PC-3 (cell line): ENCODE measurements at regions not wholly inside any gene's neighbourhood (a gene's known extent, or its start where the extent isn't known, plus 50 kb on each side); places are given as distances from the start of the nearest gene placed in this dataset.

ENCODE experiments used
- ATAC-seq: fragments of 200-7000 bp; cut with Tn5 transposase; 2 replicates; pipeline ENCODE4 v1.9.1; 2020; ENCODE audit warnings: mild to moderate bottlenecking, moderate library complexity
- BruUV-seq: library from RNA; stranded (reverse); fragments of 400-500 nt; replicated peaks from 2 replicates; lab custom pipeline; 2021; lab: Mats Ljungman, UMichigan
- CTCF ChIA-PET: fragments of 300-600 bp; sonication (Branson Sonifier 250); formaldehyde crosslinking; loops from one replicate; lab custom pipeline; 2022; ENCODE audit warnings: antibody characterized with exemption; lab: Charles Lee
- POLR2A ChIA-PET: fragments of 300-600 bp; sonication (Branson Sonifier 250); formaldehyde crosslinking; loops from one replicate; lab custom pipeline; 2022; ENCODE audit warnings: antibody characterized with exemption; ENCODE audit not compliant: unreplicated experiment; lab: Charles Lee
- DNase-seq: peaks from one replicate; pipeline ENCODE4 v3.0.0-alpha.2; 2015
- H2AFZ ChIP-seq: fragments of 300-600 bp; sonication (generic); 2 replicates; pipeline ENCODE4 v1.6.0; 2016; ENCODE audit warnings: antibody characterized with exemption, low read length
- H3F3A ChIP-seq: fragments of 300-600 bp; sonication (generic); one replicate; pipeline ENCODE4 v1.6.0; 2017; ENCODE audit warnings: antibody characterized with exemption, low read length, control low read depth, mild to moderate bottlenecking; ENCODE audit not compliant: unreplicated experiment
- H3K27ac ChIP-seq: fragments of 300-600 bp; sonication (generic); 2 replicates; pipeline ENCODE4 v1.5.1; 2016; ENCODE audit warnings: mild to moderate bottlenecking, low read length
- H3K27me3 ChIP-seq: fragments of 300-600 bp; sonication (generic); 2 replicates; pipeline ENCODE4 v1.6.1; 2016; ENCODE audit warnings: low read length, mixed read lengths
- H3K36me3 ChIP-seq: fragments of 300-600 bp; sonication (generic); 2 replicates; pipeline ENCODE4 v1.6.1; 2016; ENCODE audit warnings: low read depth, mixed run types, low read length, mixed read lengths
- H3K4me1 ChIP-seq: fragments of 300-600 bp; sonication (generic); 2 replicates; pipeline ENCODE4 v1.5.1; 2016; ENCODE audit warnings: low read length; ENCODE audit not compliant: insufficient read depth
- H3K4me2 ChIP-seq: fragments of 300-600 bp; sonication (generic); 2 replicates; pipeline ENCODE4 v1.6.0; 2016; ENCODE audit warnings: low read length
- H3K4me3 ChIP-seq: fragments of 300-600 bp; sonication (generic); 2 replicates; pipeline ENCODE4 v1.5.1; 2016; ENCODE audit warnings: mild to moderate bottlenecking, low read length, mixed read lengths
- H3K79me2 ChIP-seq: fragments of 300-600 bp; sonication (generic); 2 replicates; pipeline ENCODE4 v1.6.1; 2017; ENCODE audit warnings: low read length, mixed read lengths
- H3K9ac ChIP-seq: fragments of 300-600 bp; sonication (generic); 2 replicates; pipeline ENCODE4 v1.6.0; 2016; ENCODE audit warnings: mild to moderate bottlenecking, low read length
- H3K9me2 ChIP-seq: fragments of 300-600 bp; sonication (generic); replicated peaks from 2 replicates; pipeline ENCODE4 v1.6.1; 2016; ENCODE audit warnings: mixed run types, low read length, mixed read lengths
- H3K9me3 ChIP-seq: fragments of 300-600 bp; sonication (generic); 2 replicates; pipeline ENCODE4 v1.6.1; 2016; ENCODE audit warnings: low read length, mixed read lengths
- H4K20me1 ChIP-seq: fragments of 300-600 bp; sonication (generic); 2 replicates; pipeline ENCODE4 v1.6.1; 2016; ENCODE audit warnings: low read length, mixed read lengths
- EZH2 ChIP-seq: fragments of 300-600 bp; sonication (generic); IDR thresholded peaks from one replicate; pipeline ENCODE4 v1.6.1; 2017; ENCODE audit warnings: antibody characterized with exemption, mild to moderate bottlenecking, low read length; ENCODE audit not compliant: unreplicated experiment
- EZH2phosphoT487 ChIP-seq: fragments of 300-600 bp; sonication (generic); IDR thresholded peaks from 2 replicates; pipeline ENCODE4 v1.6.1; 2018; ENCODE audit warnings: mild to moderate bottlenecking, antibody characterized with exemption, low read length, borderline replicate concordance
- intact Hi-C: fragments of 100-400 bp; cut with micrococcal nuclease; formaldehyde crosslinking; loops from 2 replicates; pipeline ENCODE4 v1.9.0; 2023
- TF ChIP-seq, protein P1 (sequence below): fragments of 300-600 bp; sonication (generic); conservative IDR thresholded peaks from 2 replicates; pipeline ENCODE4 v1.5.1; 2017; ENCODE audit warnings: antibody characterized with exemption, low read depth, mild to moderate bottlenecking, low read length

DNA sequence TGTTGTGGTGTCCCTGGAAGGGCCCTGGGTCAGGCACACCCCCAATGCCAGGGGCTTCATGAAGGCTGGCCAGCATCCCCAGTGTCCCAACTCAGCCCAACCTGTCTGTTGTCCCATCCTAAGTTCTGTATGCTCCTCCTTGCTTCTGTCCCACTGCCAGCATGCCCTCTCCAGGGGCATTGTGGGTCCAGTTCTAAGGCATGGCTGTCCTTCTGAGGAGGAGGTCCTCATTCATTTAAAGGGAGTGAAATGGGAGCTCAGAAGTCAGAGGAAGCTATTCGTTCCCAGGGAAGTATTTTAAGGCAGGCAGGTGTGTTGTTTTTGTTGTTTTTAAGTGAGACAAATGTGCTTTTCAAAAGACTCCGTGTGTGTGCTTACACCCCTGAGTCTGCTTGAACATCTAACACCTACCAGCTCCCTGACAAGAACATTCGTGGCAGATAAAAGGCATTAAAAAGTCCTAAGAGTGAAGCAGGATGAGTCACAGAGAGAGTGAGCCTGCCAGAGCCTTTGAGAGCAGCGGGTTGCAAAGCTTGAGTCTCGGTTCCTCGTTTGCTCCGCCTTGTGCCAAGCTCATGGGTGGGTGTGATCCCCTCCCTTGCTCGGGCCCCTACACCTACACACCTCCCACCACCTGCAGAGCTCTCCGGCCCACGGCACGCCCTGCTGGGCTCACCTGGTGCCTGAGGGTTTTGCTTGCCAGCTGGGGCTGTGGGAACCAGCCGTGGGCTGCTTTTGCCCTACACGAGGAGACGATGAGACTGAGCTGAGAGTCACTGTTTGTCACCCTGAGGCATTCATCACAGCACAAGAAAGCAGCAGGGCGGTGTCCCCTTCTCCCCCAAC is 183.4 kb upstream of the TOPAZ1 start:
- H3K27ac ChIP-seq = peak overlapping the region; percentile 42; the same call in 1 of the 2 replicates
- no peaks in the 10 kb centered on the region for H3K79me2 ChIP-seq
- no peaks in the 10 kb centered on the region for H3K36me3 ChIP-seq
- peak overlapping the region; percentile 84 for H3K4me2 ChIP-seq
- H3F3A ChIP-seq = no peaks in the 10 kb centered on the region
- peak overlapping the region; percentile 84 for H2AFZ ChIP-seq
- peak; percentile 67 for DNase-seq
- CTCF ChIA-PET = interaction anchor here (0.5 to 0.9 kb wide), 3 partner anchors 94 to 306 kb away, joined by 3 to 12 read pairs (median 3); no protein-coding TSS in a partner anchor
- ATAC-seq = peak; percentile 91
- TF ChIP-seq, protein P1, sequence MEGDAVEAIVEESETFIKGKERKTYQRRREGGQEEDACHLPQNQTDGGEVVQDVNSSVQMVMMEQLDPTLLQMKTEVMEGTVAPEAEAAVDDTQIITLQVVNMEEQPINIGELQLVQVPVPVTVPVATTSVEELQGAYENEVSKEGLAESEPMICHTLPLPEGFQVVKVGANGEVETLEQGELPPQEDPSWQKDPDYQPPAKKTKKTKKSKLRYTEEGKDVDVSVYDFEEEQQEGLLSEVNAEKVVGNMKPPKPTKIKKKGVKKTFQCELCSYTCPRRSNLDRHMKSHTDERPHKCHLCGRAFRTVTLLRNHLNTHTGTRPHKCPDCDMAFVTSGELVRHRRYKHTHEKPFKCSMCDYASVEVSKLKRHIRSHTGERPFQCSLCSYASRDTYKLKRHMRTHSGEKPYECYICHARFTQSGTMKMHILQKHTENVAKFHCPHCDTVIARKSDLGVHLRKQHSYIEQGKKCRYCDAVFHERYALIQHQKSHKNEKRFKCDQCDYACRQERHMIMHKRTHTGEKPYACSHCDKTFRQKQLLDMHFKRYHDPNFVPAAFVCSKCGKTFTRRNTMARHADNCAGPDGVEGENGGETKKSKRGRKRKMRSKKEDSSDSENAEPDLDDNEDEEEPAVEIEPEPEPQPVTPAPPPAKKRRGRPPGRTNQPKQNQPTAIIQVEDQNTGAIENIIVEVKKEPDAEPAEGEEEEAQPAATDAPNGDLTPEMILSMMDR = no peak
- TF ChIP-seq EZH2 (no peak), EZH2phosphoT487 (no peak)
- H3K4me3 ChIP-seq = peak overlapping the region; percentile 62
- no peaks in the 10 kb centered on the region for H3K9me3 ChIP-seq
- H3K9me2 ChIP-seq = no peaks in the 10 kb centered on the region
- H3K4me1 ChIP-seq = peaks cover 10% of the 10 kb centered on the region
- POLR2A ChIA-PET = interaction anchor here (0.6 kb wide), 2 partner anchors 192 to 1087 kb away, joined by 3 to 6 read pairs; no protein-coding TSS in a partner anchor
- H4K20me1 ChIP-seq = no peaks in the 10 kb centered on the region
- H3K27me3 ChIP-seq = no peaks in the 10 kb centered on the region
- H3K9ac ChIP-seq = no peak overlapping the region
- intact Hi-C loops = no loop called here
- BruUV-seq = no TSS peak

DNA sequence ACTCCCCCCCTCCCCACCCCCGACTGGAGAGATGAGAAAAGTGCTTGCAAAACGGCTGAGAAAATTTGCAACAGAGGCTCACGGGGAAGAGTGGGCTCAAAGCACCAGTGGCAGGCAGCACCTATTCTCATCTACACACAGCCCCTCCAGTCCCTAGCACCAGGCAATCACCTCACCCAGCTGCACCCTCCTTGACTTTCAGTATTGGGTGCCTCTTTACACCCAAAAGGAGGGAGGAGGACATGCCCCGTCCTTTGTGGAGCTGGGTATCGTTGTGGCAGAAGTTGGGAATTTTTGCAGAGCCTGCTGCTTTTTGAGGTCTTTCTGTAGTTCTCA is 182.8 kb upstream of the TOPAZ1 start:
- Histone ChIP-seq H3K4me1 (peaks cover 10% of the 10 kb centered on the region), H3K27me3 (no peaks in the 10 kb centered on the region), H3K9me3 (no peaks in the 10 kb centered on the region), H3F3A (no peaks in the 10 kb centered on the region), H3K27ac (no peak overlapping the region), H3K4me3 (no peak overlapping the region; the same call in 1 of the 2 replicates), H3K4me2 (peak overlapping the region; percentile 84), H2AFZ (peak overlapping the region; percentile 84; the same call in 1 of the 2 replicates), H3K9me2 (no peaks in the 10 kb centered on the region), H3K9ac (no peak overlapping the region), H3K36me3 (no peaks in the 10 kb centered on the region), H4K20me1 (no peaks in the 10 kb centered on the region), H3K79me2 (no peaks in the 10 kb centered on the region)
- ChIA-PET CTCF (no interaction called here), POLR2A (interaction anchor here (0.6 kb wide), 1 partner anchor 192 kb away, joined by 6 read pairs; no protein-coding TSS in a partner anchor)
- BruUV-seq = no TSS peak
- ATAC-seq (no peak; the same call in 1 of the 2 replicates), DNase-seq (no peak)
- TF ChIP-seq, protein P1 = no peak
- no peak for TF ChIP-seq EZH2
- TF ChIP-seq EZH2phosphoT487 = no peak
- intact Hi-C loops = no loop called here

DNA sequence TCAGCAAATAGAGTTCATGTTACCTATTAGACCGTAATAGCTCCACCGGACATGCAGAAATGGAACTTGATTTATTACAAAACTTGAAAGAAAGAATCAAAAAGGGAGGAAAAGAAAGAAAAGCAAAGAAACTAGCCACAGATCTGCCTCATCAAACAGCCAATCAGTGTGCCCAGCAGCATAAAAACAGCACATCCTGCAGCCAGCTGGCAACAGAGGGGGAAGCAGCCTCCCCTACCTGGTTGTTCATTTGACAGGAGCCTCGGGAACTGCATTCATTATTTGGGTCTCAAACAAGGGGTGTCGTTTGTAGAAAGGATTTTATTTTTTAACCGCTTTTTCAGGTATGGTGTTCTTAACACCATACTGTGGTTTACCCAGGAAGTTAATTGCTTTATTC is 181.5 kb upstream of the TOPAZ1 start:
- H3K27me3 ChIP-seq = no peaks in the 10 kb centered on the region
- intact Hi-C loops = no loop called here
- no TSS peak for BruUV-seq

More for the DNA sequence above, 181.5 kb upstream of the TOPAZ1 start:
- ATAC-seq = no peak
- Histone ChIP-seq H3F3A (peaks cover 3% of the 10 kb centered on the region), H2AFZ (no peak overlapping the region), H3K9me3 (no peaks in the 10 kb centered on the region), H3K9ac (no peak overlapping the region), H3K9me2 (no peaks in the 10 kb centered on the region), H3K4me3 (no peak overlapping the region), H3K4me2 (no peak overlapping the region), H3K36me3 (no peaks in the 10 kb centered on the region), H4K20me1 (no peaks in the 10 kb centered on the region), H3K27ac (no peak overlapping the region), H3K4me1 (peaks cover 10% of the 10 kb centered on the region), H3K79me2 (no peaks in the 10 kb centered on the region)
- ChIA-PET POLR2A (no interaction called here), CTCF (no interaction called here)
- DNase-seq = no peak
- TF ChIP-seq EZH2 (no peak), EZH2phosphoT487 (no peak)
- TF ChIP-seq, protein P1 = no peak
